ENCODE measurements at regions not wholly inside any gene's neighbourhood (a gene's known extent, or its start where the extent isn't known, plus 50 kb on each side); places are given as distances from the start of the nearest gene placed in this dataset.

GRCh38 chr4:31427691-31428090, 707.5 kb downstream of the PCDH7 start:
- Histone ChIP-seq H3K4me1 (no peaks in the 10 kb centered on the region), H3K36me3 (no peaks in the 10 kb centered on the region), H3K27ac (no peak overlapping the region), H3K9me3 (no peaks in the 10 kb centered on the region), H3K4me3 (no peak overlapping the region), H3K27me3 (no peaks in the 10 kb centered on the region)
- DNase-seq (no peak), ATAC-seq (no peak)
- intact Hi-C loops (cut with DNase I), result no loop called here
- WGBS, 2 donors, result 65 to 77% methylated on average over 3 of the region's 3 CpGs
- no peak for TF ChIP-seq CTCF (IDR thresholded peaks at IDR 0.05)

GRCh38 chr4:31442236-31442635, 722.1 kb downstream of the PCDH7 start:
- no peak overlapping the region for H3K4me3 ChIP-seq
- ATAC-seq, result no peak
- H3K4me1 ChIP-seq, result no peaks in the 10 kb centered on the region

GRCh38 chr4:31445526-31445925, 725.4 kb downstream of the PCDH7 start:
- no peak for TF ChIP-seq CTCF (IDR thresholded peaks at IDR 0.05)
- intact Hi-C loops (cut with DNase I), result no loop called here
- no peaks in the 10 kb centered on the region for H3K4me1 ChIP-seq
- H3K9me3 ChIP-seq, result peaks cover 0 to 3% (median 0%) of the 10 kb centered on the region in 11 donors
- DNase-seq (no peak), ATAC-seq (no peak)
- H3K27me3 ChIP-seq, result no peaks in the 10 kb centered on the region
- no peak overlapping the region for H3K4me3 ChIP-seq
- 83 to 85% methylated on average over 3 of the region's 3 CpGs for WGBS, 2 donors
- no peak overlapping the region for H3K27ac ChIP-seq
- no peaks in the 10 kb centered on the region for H3K36me3 ChIP-seq

More at GRCh38 chr4:31442236-31442635, 722.1 kb downstream of the PCDH7 start:
- 81 to 82% methylated on average over 11 of the region's 11 CpGs for WGBS, 2 donors
- TF ChIP-seq CTCF (IDR thresholded peaks at IDR 0.05), result no peak
- Histone ChIP-seq H3K27ac (no peak overlapping the region), H3K27me3 (no peaks in the 10 kb centered on the region), H3K36me3 (no peaks in the 10 kb centered on the region), H3K9me3 (no peaks in the 10 kb centered on the region)
- no peak for DNase-seq
- intact Hi-C loops (cut with DNase I), result no loop called here

- Histone ChIP-seq H3K9me3 (no peaks in the 10 kb centered on the region), H3K27ac (no peak overlapping the region), H3K4me1 (no peaks in the 10 kb centered on the region), H3K36me3 (no peaks in the 10 kb centered on the region), H3K4me3 (no peak overlapping the region), H3K27me3 (no peaks in the 10 kb centered on the region)
- TF ChIP-seq CTCF (IDR thresholded peaks at IDR 0.05), result no peak
- ATAC-seq, result no peak
- intact Hi-C loops (cut with DNase I), result no loop called here
- no peak for DNase-seq
These were observed 735.4 kb downstream of the PCDH7 start for GRCh38 chr4:31455612-31456011.

- H3K4me3 ChIP-seq, result no peak overlapping the region
- H3K4me1 ChIP-seq, result no peaks in the 10 kb centered on the region
- H3K27ac ChIP-seq, result no peak overlapping the region
- H3K27me3 ChIP-seq, result no peaks in the 10 kb centered on the region
- H3K36me3 ChIP-seq, result no peaks in the 10 kb centered on the region
- no peak for TF ChIP-seq CTCF (IDR thresholded peaks at IDR 0.05)
- no peak for DNase-seq
- 64 to 67% methylated on average over 4 of the region's 4 CpGs for WGBS, 2 donors
- peak in 2 of 8 donors; percentile 34 to 64 for ATAC-seq
- intact Hi-C loops (cut with DNase I), result no loop called here
- peaks cover 0 to 20% (median 0%) of the 10 kb centered on the region in 11 donors for H3K9me3 ChIP-seq
These were observed 738.6 kb downstream of the PCDH7 start for GRCh38 chr4:31458813-31459212.
